ENCODE measurements at regions not wholly inside any gene's neighbourhood (a gene's known extent, or its start where the extent isn't known, plus 50 kb on each side); places are given as distances from the start of the nearest gene placed in this dataset.

- TF ChIP-seq L3MBTL2 (conservative IDR thresholded peaks at IDR 0.05): no peak
- TF ChIP-seq LEF1 (IDR thresholded peaks at IDR 0.05; ENCODE audit: borderline replicate concordance): no peak
- TF ChIP-seq SUZ12 (IDR thresholded peaks at IDR 0.05): no peak
- TF ChIP-seq NFRKB (IDR thresholded peaks at IDR 0.05): no peak
- TF ChIP-seq FOXA1 (IDR thresholded peaks at IDR 0.05): no peak
- no peak for TF ChIP-seq HDGF (IDR thresholded peaks at IDR 0.05; ENCODE audit: borderline replicate concordance)
- TF ChIP-seq ARNT (IDR thresholded peaks at IDR 0.05): no peak
- TF ChIP-seq, protein P1, sequence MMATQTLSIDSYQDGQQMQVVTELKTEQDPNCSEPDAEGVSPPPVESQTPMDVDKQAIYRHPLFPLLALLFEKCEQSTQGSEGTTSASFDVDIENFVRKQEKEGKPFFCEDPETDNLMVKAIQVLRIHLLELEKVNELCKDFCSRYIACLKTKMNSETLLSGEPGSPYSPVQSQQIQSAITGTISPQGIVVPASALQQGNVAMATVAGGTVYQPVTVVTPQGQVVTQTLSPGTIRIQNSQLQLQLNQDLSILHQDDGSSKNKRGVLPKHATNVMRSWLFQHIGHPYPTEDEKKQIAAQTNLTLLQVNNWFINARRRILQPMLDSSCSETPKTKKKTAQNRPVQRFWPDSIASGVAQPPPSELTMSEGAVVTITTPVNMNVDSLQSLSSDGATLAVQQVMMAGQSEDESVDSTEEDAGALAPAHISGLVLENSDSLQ (IDR thresholded peaks at IDR 0.05): no peak
- no peak for TF ChIP-seq ZNF384 (IDR thresholded peaks at IDR 0.05)
- no peak for TF ChIP-seq SP1 (IDR thresholded peaks at IDR 0.05)
- TF ChIP-seq BHLHE40 (IDR thresholded peaks at IDR 0.05; ENCODE audit: borderline replicate concordance): no peak
- no peak for TF ChIP-seq CTBP1 (IDR thresholded peaks at IDR 0.05; ENCODE audit: borderline replicate concordance)
- TF ChIP-seq FOXK2 (IDR thresholded peaks at IDR 0.05): no peak
- no peak for TF ChIP-seq FOXM1 (IDR thresholded peaks at IDR 0.05; ENCODE audit: borderline replicate concordance)
- no peak for TF ChIP-seq TARDBP (IDR thresholded peaks at IDR 0.05)
- DNase-seq (ENCODE audit: extremely low spot score): no peak
- CTCF ChIA-PET: interaction anchor here (0.5 to 0.7 kb wide), 2 partner anchors 67 to 553 kb away, joined by 3 to 4 read pairs; no protein-coding TSS in a partner anchor
- POLR2A ChIA-PET: no interaction called here
These were observed 2165.0 kb upstream of the CELF4 start for GRCh38 chr18:39730606-39731005.

DNA sequence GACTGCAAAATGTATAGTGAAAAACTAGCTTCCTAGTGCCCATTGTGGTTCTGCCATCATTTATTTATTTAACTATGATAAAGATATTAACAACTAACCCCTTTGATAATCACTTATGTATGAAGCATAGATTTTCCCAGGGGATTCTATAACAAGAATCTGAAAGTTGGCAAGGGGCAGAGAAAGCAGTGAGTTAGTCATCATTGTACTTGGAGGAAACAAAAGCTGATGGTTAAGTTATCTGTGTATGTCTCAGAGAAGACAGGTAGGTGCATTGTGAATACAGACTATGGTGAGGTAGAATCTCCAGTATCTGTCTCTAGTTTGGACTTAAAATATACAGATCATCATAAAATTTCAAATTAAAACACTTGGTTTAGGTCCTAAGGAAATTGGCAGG lies 2159.1 kb upstream of the CELF4 start:
- CTCF ChIA-PET: no interaction called here
- POLR2A ChIA-PET: no interaction called here

DNA sequence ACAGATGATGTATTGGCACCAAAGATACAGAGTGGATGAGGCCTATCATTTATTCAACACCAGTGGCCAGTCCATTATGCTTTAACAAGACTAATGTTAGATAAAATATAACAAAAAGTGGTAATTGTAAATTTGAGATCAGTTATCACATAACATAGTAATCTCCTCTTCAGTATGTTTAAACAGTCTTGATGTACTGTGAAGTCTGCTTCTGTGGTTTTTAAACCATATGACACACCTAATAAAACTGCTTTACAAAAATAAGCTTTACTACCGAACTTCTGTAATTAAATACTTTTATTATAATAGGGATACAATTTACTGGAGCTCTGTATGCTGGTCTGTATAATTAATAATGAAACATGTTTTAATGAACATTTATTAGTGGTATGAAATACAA lies 2156.1 kb upstream of the CELF4 start:
- TF ChIP-seq FOXK2 (IDR thresholded peaks at IDR 0.05) (no peak), SP1 (IDR thresholded peaks at IDR 0.05) (no peak), ELF4 (IDR thresholded peaks at IDR 0.05) (no peak), L3MBTL2 (conservative IDR thresholded peaks at IDR 0.05) (no peak), LEF1 (IDR thresholded peaks at IDR 0.05; ENCODE audit: borderline replicate concordance) (no peak), ZNF384 (IDR thresholded peaks at IDR 0.05) (no peak)
- ChIA-PET POLR2A (no interaction called here), CTCF (no interaction called here)
- no peak for DNase-seq (ENCODE audit: extremely low spot score)

More for the DNA sequence above, 2159.1 kb upstream of the CELF4 start:
- TF ChIP-seq HDGF (IDR thresholded peaks at IDR 0.05; ENCODE audit: borderline replicate concordance) (no peak), ZNF384 (IDR thresholded peaks at IDR 0.05) (no peak)
- DNase-seq (ENCODE audit: extremely low spot score): no peak

DNA sequence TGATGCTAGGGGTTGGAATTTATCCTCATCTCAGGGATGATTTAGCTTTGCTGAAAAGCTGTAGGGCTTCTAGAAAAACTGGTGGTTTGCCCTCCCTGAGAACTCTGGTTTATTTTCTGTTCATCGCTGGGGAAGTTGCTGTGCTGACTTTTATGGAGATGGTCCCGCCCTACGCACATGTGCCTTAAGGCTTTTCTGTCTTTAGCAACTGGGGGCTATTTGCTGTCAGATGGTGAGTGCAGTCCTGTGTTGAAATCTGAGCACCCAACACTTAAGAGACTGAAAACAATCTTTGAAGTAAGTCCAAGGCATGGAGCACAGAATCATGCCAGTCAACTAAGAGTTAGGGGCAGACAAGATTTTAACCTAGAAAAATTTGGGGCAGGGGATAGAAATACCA lies 2148.4 kb upstream of the CELF4 start:
- POLR2A ChIA-PET: interaction anchor here (0.7 to 1.2 kb wide), 2 partner anchors 13 to 137 kb away, joined by 3 read pairs; no protein-coding TSS in a partner anchor
- CTCF ChIA-PET: no interaction called here

DNA sequence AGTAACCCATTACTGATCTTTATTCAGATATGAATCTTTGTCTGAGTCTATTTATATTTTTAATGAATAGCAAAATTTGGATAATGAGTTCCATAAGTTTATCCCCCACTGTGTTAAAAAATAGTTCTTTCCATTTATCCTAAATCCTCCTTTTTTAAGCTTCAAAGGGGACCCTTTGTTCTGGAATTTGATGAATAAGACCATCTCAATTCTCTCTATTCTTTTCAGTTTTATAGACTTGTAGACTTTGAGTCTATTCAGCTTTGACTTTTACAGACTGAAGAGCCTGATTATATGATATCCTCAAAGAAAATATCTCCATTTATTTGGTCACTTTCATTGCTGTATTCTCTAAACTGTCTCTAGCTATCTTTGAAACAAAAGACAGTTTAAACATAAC lies 2146.1 kb upstream of the CELF4 start:
- DNase-seq (ENCODE audit: extremely low spot score): no peak
- ChIA-PET POLR2A (no interaction called here), CTCF (no interaction called here)
- no peak for TF ChIP-seq ELF4 (IDR thresholded peaks at IDR 0.05)
- TF ChIP-seq BHLHE40 (IDR thresholded peaks at IDR 0.05; ENCODE audit: borderline replicate concordance): no peak
- TF ChIP-seq FOXK2 (IDR thresholded peaks at IDR 0.05): no peak
- TF ChIP-seq, protein P1 (IDR thresholded peaks at IDR 0.05): no peak
- TF ChIP-seq SUZ12 (IDR thresholded peaks at IDR 0.05): no peak
- no peak for TF ChIP-seq CTBP1 (IDR thresholded peaks at IDR 0.05; ENCODE audit: borderline replicate concordance)
- TF ChIP-seq L3MBTL2 (conservative IDR thresholded peaks at IDR 0.05): no peak

More for the DNA sequence above, 2148.4 kb upstream of the CELF4 start:
- DNase-seq (ENCODE audit: extremely low spot score): no peak
- TF ChIP-seq, protein P1 (IDR thresholded peaks at IDR 0.05): no peak
- no peak for TF ChIP-seq FOXM1 (IDR thresholded peaks at IDR 0.05; ENCODE audit: borderline replicate concordance)
- no peak for TF ChIP-seq FOXK2 (IDR thresholded peaks at IDR 0.05)
- no peak for TF ChIP-seq BHLHE40 (IDR thresholded peaks at IDR 0.05; ENCODE audit: borderline replicate concordance)
- TF ChIP-seq SP1 (IDR thresholded peaks at IDR 0.05): no peak
- no peak for TF ChIP-seq L3MBTL2 (conservative IDR thresholded peaks at IDR 0.05)
- TF ChIP-seq ELF4 (IDR thresholded peaks at IDR 0.05): no peak
- TF ChIP-seq CTBP1 (IDR thresholded peaks at IDR 0.05; ENCODE audit: borderline replicate concordance): no peak
- TF ChIP-seq NFRKB (IDR thresholded peaks at IDR 0.05): no peak
- TF ChIP-seq LEF1 (IDR thresholded peaks at IDR 0.05; ENCODE audit: borderline replicate concordance): no peak
- no peak for TF ChIP-seq ZNF384 (IDR thresholded peaks at IDR 0.05)
- TF ChIP-seq FOXA1 (IDR thresholded peaks at IDR 0.05): no peak
- TF ChIP-seq SUZ12 (IDR thresholded peaks at IDR 0.05): no peak

DNA sequence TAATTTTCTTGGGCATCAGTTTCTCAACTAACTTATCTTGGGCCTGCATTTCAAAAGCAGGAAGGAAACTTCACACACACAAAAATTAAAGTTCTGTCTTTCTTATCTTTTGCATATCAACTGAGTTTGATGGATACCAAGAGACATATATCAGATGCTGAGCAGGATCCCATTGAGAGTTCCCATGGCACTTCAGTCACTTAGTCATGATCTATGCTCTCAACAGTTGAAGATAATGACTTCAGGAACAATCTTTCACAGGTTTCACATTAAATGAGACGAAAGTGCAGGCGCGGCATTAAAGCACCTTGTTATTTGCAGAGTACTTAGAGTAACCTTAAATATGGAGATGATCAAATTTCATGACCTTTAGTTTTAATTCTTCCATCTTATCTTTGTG lies 2139.8 kb upstream of the CELF4 start:
- POLR2A ChIA-PET: no interaction called here
- CTCF ChIA-PET: interaction anchor here (0.7 kb wide), 1 partner anchor 45 kb away, joined by 3 read pairs; no protein-coding TSS in a partner anchor
- no peak for TF ChIP-seq CTBP1 (IDR thresholded peaks at IDR 0.05; ENCODE audit: borderline replicate concordance)
- no peak for TF ChIP-seq SUZ12 (IDR thresholded peaks at IDR 0.05)
- no peak for TF ChIP-seq SP1 (IDR thresholded peaks at IDR 0.05)
- no peak for TF ChIP-seq ELF4 (IDR thresholded peaks at IDR 0.05)
- TF ChIP-seq LEF1 (IDR thresholded peaks at IDR 0.05; ENCODE audit: borderline replicate concordance): no peak
- TF ChIP-seq TARDBP (IDR thresholded peaks at IDR 0.05): no peak
- TF ChIP-seq, protein P1 (IDR thresholded peaks at IDR 0.05): no peak
- no peak for TF ChIP-seq FOXM1 (IDR thresholded peaks at IDR 0.05; ENCODE audit: borderline replicate concordance)
- TF ChIP-seq NFRKB (IDR thresholded peaks at IDR 0.05): no peak
- TF ChIP-seq ZNF384 (IDR thresholded peaks at IDR 0.05): no peak
- TF ChIP-seq ARNT (IDR thresholded peaks at IDR 0.05): no peak
- no peak for TF ChIP-seq BHLHE40 (IDR thresholded peaks at IDR 0.05; ENCODE audit: borderline replicate concordance)
- TF ChIP-seq FOXA1 (IDR thresholded peaks at IDR 0.05): no peak
- TF ChIP-seq HDGF (IDR thresholded peaks at IDR 0.05; ENCODE audit: borderline replicate concordance): no peak
- DNase-seq (ENCODE audit: extremely low spot score): no peak

Data from HEK293T (cell line).